GM19328 (cell line): ENCODE measurements at regions not wholly inside any gene's neighbourhood (a gene's known extent, or its start where the extent isn't known, plus 50 kb on each side); places are given as distances from the start of the nearest gene placed in this dataset.

Experiments
- ATAC-seq: cut with Tn5 transposase; IDR thresholded peaks from one replicate; pipeline ENCODE4 v1.9.1; 2021; ENCODE audit warnings: mild to moderate bottlenecking, moderate library complexity; ENCODE audit not compliant: unreplicated experiment

- no peak for ATAC-seq
Observed at GRCh38 chr5:68771732-68772131, 322.1 kb upstream of the SLC30A5 start.

GRCh38 chr5:68776381-68776780, 317.4 kb upstream of the SLC30A5 start:
- no peak for ATAC-seq

GRCh38 chr5:68777135-68777534, 316.7 kb upstream of the SLC30A5 start:
- no peak for ATAC-seq

GRCh38 chr5:68778484-68778883, 315.3 kb upstream of the SLC30A5 start:
- ATAC-seq: no peak

GRCh38 chr5:68780299-68780955, 313.4 kb upstream of the SLC30A5 start:
- no peak for ATAC-seq

GRCh38 chr5:68793074-68793473, 300.7 kb upstream of the SLC30A5 start:
- no peak for ATAC-seq

- ATAC-seq: no peak
Observed at GRCh38 chr5:68793993-68794392, 299.8 kb upstream of the SLC30A5 start.

- ATAC-seq: no peak
Observed at GRCh38 chr5:68795190-68795589, 298.6 kb upstream of the SLC30A5 start.

GRCh38 chr5:68798877-68799843, 294.7 kb upstream of the SLC30A5 start:
- no peak for ATAC-seq

GRCh38 chr5:68802430-68802829, 291.4 kb upstream of the SLC30A5 start:
- ATAC-seq: no peak

- no peak for ATAC-seq
Observed at GRCh38 chr5:68803881-68804319, 289.9 kb upstream of the SLC30A5 start.

- ATAC-seq: no peak
Observed at GRCh38 chr5:68804343-68804742, 289.5 kb upstream of the SLC30A5 start.

- ATAC-seq: no peak
Observed at GRCh38 chr5:68805444-68805843, 288.4 kb upstream of the SLC30A5 start.

GRCh38 chr5:68817632-68818031, 276.2 kb upstream of the SLC30A5 start:
- no peak for ATAC-seq

- ATAC-seq: no peak
Observed at GRCh38 chr5:68818057-68818695, 275.6 kb upstream of the SLC30A5 start.

GRCh38 chr5:68818870-68819269, 274.9 kb upstream of the SLC30A5 start:
- ATAC-seq: no peak

GRCh38 chr5:68821056-68821455, 272.8 kb upstream of the SLC30A5 start:
- no peak for ATAC-seq

GRCh38 chr5:68822796-68823195, 271.0 kb upstream of the SLC30A5 start:
- no peak for ATAC-seq

GRCh38 chr5:68823301-68823700, 270.5 kb upstream of the SLC30A5 start:
- ATAC-seq: no peak

- no peak for ATAC-seq
Observed at GRCh38 chr5:68830377-68830898, 263.4 kb upstream of the SLC30A5 start.

- ATAC-seq: no peak
Observed at GRCh38 chr5:68834491-68834981, 259.3 kb upstream of the SLC30A5 start.
